PC-3 (cell line): ENCODE measurements at regions not wholly inside any gene's neighbourhood (a gene's known extent, or its start where the extent isn't known, plus 50 kb on each side); places are given as distances from the start of the nearest gene placed in this dataset.

Experiments
- CTCF ChIP-seq: fragments of 300-600 bp; sonication (generic); conservative IDR thresholded peaks from 2 replicates; pipeline ENCODE4 v1.5.1; 2017; ENCODE audit warnings: antibody characterized with exemption, low read depth, mild to moderate bottlenecking, low read length
- EZH2 ChIP-seq: fragments of 300-600 bp; sonication (generic); IDR thresholded peaks from one replicate; pipeline ENCODE4 v1.6.1; 2017; ENCODE audit warnings: antibody characterized with exemption, mild to moderate bottlenecking, low read length; ENCODE audit not compliant: unreplicated experiment

- TF ChIP-seq EZH2 (no peak), CTCF (no peak)
These were observed 363.4 kb downstream of the RPRM start for GRCh38 chr2:153115141-153115540.
